Esophagus mucosa (tissue), 1 donor: ENCODE measurements at regions not wholly inside any gene's neighbourhood (a gene's known extent, or its start where the extent isn't known, plus 50 kb on each side); places are given as distances from the start of the nearest gene placed in this dataset.

Source experiments
- ATAC-seq: fragments of 200-7000 bp; cut with Tn5 transposase; one replicate; pipeline ENCODE4 v1.9.1; 2020
- donor health status: DM: yes; HTN: yes; CAD: no.

- ATAC-seq, result no peak
These were observed 94.5 kb upstream of the MKLN1 start for GRCh38 chr7:131233193-131233592.

- ATAC-seq, result no peak
These were observed 92.8 kb upstream of the MKLN1 start for GRCh38 chr7:131234719-131235488.

DNA sequence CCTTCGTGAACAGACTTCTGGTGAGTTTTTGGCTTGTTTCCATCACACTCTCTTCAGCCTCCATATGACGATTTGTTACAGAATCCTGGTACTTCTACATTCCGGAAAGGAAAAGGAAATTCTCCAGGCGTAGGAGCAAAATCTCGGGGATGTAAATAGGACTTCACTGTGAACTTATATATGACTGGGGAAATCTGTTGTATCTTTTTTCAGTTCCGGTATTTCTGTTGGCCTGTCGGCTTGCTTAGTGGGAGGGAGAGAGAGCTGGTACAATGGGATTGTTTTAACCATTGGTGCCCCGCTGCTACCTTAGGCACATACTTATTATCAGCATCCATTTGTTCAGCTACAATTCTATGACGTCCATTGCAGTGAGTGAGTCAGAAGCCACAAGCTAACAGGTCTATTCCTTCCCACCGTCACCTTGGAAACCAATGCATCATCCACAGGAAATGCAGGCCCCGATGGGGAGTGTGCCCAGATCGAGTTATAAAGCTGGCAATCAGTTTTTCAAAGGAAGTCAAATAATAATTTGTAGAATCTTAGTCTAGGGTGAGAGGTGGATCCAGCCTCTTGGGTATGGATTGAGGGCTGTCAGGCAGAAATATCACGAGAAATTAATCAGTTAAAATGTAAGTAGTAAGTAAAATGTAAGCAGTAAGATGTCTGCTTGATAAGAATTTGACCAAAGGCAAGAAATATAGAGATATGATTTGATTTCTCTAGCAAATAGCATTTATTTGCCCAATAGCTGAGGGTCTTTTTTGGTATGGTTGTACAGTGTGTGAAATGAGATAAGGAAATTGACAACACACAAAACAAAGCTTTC is 92.0 kb upstream of the MKLN1 start:
- peak; percentile 72 for ATAC-seq

DNA sequence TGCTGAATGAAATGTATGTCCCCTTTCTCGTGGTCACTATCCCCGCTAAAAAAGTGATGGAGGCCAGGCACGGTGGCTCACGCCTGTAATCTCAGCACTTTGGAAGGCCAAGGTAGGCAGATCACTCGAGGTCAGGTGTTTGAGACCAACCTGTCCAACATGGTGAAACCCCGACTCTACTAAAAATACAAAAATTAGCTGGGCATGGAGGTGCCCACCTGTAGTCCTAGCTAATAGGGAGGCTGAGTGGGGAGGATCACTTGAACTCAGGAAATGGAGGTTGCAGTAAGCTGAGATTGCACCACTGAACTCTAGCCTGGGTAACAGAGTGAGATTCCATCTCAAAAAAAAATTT is 91.4 kb upstream of the MKLN1 start:
- ATAC-seq, result no peak

DNA sequence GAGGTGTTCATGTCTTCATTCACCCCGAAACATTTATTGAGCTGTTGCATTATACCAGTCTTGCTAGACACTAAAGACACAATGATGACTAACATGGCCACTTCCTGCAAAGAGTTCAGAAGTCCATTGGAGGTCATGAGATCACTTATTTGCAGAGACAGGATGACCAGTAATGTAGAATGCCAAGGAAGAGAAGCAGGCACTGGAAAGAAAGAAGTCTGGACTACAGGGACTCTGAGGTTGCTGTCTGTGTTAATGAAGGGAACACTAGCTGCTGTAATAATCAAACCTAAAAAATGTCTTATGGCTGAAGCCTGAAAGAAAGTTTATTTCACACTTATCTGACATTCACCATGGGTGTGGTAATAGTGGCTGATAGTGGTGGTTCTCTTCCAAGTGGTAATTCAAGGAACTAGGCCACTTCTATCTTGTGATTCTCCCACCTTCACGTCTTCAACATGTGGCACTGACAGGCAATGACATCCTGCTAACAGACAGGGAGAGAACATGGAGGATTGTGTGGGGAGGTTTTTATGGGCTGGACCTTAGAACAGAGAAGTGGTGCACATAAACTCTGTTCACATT is 89.2 kb upstream of the MKLN1 start:
- ATAC-seq, result peak; percentile 64

GRCh38 chr7:131241386-131241785 is 86.3 kb upstream of the MKLN1 start:
- ATAC-seq, result no peak

DNA sequence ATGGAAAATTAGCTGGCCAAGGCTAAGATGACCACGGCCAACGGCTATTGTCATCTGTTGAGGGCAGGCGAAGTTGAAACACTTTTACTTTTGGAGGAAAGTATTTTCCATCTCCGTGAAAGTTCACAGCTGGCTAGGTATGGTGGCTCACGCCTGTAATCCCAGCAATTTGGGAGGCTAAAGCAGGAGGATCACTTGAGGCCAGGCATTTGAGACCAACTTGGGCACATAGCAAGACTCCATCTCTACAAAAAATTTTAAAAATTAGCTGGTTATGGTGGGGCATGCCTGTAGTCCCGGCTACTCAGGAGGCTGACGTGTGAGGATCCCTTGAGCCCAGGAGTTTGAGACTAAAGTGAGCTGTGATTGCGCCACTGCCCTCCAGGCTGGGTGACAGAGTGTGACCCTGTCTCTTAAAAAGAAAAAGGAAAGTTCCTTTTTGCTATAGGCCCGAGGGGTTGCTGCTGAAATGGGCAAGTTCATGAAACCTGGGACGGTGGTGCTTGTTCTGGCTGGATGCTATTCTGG is 85.5 kb upstream of the MKLN1 start:
- no peak for ATAC-seq

- ATAC-seq, result no peak
These were observed 83.3 kb upstream of the MKLN1 start for GRCh38 chr7:131244259-131244852.

DNA sequence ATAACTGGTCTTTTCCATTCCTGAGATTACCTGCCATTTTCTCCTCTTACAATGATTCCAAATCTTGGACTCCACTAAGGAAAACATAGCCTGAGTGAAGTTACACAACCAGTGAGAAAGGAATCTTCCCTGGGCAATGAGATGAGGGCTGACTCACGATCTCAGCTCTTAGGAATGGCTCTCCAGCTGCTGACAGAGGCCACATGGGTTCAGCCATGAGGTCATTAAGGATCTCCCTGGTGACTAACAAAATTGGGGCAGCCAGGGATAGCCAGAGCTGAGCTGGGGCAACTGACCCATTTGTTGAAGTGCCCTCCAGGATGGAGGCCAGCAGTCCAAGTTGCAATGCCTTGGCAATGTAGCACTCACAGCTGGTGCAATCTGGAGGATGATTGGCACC is 78.7 kb upstream of the MKLN1 start:
- peak; percentile 55 for ATAC-seq

DNA sequence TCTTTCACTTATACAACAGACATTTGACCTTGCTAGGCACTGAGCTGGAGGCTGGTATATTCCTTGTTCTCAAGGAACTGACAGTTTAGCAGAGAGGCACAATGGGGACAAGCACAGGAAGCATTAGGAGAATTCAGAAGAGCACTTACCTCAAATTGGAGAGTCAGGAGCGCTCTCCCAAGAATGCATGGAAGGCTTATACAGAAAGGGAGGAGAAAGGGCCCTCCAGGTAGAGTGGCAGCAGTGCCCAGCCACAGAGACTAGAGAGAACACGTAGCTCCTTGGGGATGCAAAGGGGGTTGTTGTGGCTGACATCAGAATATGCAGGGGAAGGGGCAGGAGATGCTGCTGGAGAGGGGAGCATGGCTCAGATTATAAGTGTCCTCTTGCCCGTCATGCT is 78.2 kb upstream of the MKLN1 start:
- no peak for ATAC-seq

DNA sequence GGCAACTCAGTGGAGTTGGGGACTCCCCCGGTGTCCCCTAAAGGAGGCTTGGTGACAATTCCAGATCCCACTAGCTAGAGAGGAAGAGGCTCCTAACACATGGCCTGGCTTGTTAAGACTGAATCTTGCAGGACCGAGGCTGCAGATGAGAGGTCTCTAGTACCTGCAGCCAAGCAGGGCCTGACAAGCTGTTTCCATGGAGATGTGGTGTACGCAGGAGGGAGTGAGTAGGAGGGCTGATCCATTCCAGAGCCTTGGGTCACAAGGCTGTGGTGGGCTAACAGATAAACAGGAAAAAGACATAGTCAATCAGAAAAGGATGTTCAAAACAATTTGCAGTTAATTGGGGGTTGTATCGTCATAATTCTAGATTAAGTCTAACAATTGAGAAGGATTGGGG is 77.3 kb upstream of the MKLN1 start:
- ATAC-seq, result no peak

DNA sequence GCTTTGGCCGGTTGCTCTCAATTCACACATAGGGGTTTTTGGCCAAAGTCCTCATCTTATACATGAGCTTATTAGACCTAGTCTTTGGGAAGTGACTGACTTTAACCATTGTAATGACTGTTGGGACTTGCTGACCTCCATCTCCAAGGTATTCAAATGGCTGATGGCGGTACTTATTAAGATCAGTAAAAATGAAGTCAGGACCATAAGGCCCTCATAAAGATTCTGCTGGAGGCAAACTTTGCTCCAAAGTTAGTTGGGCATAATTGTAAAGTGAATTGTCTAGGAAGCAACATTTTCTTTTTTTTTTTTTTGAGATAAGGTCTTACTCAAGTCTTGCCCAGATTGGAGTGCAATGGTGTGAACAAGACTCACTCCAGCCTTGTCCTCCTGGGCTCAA is 76.3 kb upstream of the MKLN1 start:
- ATAC-seq, result no peak

DNA sequence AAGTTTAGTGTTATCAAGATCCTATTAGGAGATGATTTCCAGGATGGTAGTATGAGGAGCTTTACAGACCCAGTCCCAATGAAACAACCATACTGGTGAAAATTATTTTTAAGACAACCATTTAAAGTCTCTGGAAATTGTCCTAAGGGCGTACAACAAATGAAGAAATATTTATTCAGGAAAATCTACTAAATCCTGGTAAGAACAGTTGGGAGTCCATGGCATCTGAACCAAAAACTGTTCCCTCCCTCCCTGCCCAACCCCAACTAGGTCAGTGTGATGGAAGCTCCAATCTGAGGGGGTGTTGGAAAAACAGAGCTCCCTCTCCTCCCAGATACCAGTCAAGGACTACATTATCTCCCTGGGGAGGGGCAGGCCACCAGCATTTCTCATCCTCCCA is 74.7 kb upstream of the MKLN1 start:
- no peak for ATAC-seq

- no peak for ATAC-seq
These were observed 73.5 kb upstream of the MKLN1 start for GRCh38 chr7:131254211-131254610.

DNA sequence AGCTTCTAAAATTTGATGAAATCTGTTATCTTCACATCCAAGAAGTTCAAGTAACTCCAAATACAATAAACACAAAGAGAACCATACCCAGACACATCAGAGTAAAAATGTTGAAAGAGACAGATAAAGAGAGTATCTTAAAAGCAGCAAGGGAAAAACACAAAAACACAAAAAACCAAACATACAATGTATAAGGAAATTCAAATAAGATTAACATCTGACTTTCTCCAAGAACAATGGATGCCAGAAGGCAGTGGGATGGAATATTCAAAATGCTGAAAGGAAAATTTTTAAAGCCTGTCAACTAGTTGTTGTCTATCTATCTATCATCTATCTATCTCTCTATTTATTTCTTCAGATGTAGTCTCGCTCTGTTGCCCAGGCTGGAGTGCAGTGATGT is 72.4 kb upstream of the MKLN1 start:
- ATAC-seq, result no peak

- no peak for ATAC-seq
These were observed 66.1 kb upstream of the MKLN1 start for GRCh38 chr7:131261476-131261994.

DNA sequence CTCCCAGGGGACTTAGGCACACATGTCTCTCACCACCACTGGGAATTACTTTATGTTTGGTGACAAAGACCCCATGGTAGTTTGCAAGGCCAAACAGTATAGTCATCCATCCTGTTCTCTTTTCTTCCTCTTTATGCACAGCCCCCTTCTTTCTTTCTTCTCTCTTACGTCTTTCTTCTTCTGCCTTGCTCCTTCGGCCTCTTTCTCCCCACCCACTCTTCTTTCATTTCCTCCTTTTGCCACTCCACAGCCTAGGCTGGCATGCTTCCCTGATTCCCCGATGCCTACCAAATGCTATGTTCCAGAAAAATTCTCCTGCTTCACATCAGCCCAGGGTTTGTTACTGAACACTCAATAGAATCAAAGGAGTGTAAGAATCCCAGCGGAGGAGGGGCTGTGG is 62.4 kb upstream of the MKLN1 start:
- no peak for ATAC-seq

DNA sequence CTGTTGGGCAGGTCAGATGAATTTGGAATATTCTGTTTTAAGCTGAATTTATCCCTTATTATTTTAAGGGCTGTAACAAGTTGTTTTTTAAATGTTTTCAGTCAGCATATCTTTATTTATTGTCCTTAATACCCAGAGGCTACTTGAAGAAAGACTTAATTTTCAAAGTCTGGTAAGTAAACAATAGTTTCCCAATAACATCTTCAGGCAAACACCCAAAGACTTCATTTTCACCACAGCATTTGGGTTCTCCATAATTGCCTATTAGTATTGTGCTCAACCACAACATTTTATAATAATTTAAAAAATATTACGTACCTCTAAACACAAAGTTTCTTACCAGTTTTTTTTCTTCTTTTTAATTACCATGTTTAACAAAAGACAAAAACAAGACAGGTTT is 60.0 kb upstream of the MKLN1 start:
- no peak for ATAC-seq

DNA sequence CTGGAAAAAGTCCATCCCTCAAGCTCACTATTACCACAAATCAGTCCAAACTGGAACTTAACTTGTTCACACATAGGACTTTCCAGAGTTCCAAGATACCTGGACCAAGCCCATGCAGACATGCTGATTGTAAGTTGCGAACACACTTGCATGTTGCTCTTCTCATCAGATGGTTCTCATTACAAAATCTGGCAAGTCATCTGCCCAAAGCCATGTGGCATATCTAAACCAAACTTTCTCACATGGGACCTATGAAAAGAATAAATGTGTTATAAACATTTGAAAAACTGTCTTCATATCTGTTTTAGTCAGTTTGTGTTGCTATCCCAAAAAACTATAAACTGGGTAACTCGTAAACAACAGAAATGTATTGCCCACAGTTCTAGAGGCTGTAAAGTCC is 58.8 kb upstream of the MKLN1 start:
- no peak for ATAC-seq

DNA sequence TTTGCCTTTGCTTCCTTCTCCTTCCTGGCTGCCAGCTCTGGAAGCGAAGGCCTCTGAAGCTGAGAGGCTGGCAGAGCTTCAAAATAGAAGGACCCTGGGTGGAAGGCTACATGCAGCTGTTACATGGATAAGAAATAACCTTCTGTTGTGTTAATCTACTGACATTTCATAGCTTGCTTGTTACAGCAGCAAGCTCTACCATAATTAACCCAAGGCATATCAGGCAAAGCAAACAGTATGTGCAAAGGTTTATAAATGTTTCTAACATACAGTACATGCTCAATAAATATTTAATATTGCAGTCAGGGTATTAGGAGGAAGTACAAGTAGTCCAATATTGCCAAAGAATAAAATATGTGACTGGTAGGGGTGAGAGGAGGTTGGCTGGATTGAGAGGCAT is 55.6 kb upstream of the MKLN1 start:
- no peak for ATAC-seq

DNA sequence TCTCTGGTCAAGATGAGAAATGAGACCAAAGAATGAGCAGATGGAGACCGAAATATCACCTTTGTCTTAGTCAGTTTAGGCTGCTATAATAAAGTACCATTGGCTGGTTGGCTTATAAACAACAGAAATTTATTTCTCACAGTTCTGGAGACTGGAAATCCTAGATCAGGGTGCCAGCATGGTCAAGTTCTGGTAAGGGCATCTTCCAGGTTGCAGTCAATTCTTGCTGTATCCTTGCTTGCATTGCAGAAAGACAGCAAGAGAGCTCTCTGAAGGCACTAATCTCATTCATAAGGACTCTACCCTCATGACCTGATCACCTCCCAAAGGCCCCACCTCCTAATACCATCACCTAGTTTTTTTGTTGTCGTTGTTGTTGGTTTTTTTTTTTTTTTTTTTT is 52.7 kb upstream of the MKLN1 start:
- ATAC-seq, result no peak

GRCh38 chr7:131276190-131276589 is 51.5 kb upstream of the MKLN1 start:
- ATAC-seq, result no peak

GRCh38 chr7:131276748-131277147 is 50.9 kb upstream of the MKLN1 start:
- no peak for ATAC-seq
